RWPE1 (cell line): ENCODE measurements at regions not wholly inside any gene's neighbourhood (a gene's known extent, or its start where the extent isn't known, plus 50 kb on each side); places are given as distances from the start of the nearest gene placed in this dataset.
A peak's percentile ranks its signal among the peaks of the same experiment; 100 is the strongest.

ENCODE experiments used
- CTCF ChIA-PET: fragments of 350-600 bp; sonication (Branson Sonifier 250); formaldehyde crosslinking; extraction: SDS; loops from one replicate; lab custom pipeline; 2021; lab: Yijun Ruan, JAX
- POLR2A ChIA-PET: fragments of 400-600 bp; formaldehyde crosslinking; extraction: SDS; loops from one replicate; lab custom pipeline; 2020; ENCODE audit warnings: antibody characterized with exemption; ENCODE audit not compliant: low non-redundant PET; lab: Yijun Ruan, JAX
- DNase-seq: peaks from one replicate; pipeline ENCODE4 v3.0.0; 2012; ENCODE audit warnings: low spot score
- H3K27ac ChIP-seq: fragments of 450-650 bp; 2 replicates; pipeline ENCODE4 v1.5.1; 2017
- CTCF ChIP-seq: fragments of 450-650 bp; conservative IDR thresholded peaks from 2 replicates; pipeline ENCODE4 v1.5.1; 2017; ENCODE audit warnings: low read depth, mild to moderate bottlenecking

DNA sequence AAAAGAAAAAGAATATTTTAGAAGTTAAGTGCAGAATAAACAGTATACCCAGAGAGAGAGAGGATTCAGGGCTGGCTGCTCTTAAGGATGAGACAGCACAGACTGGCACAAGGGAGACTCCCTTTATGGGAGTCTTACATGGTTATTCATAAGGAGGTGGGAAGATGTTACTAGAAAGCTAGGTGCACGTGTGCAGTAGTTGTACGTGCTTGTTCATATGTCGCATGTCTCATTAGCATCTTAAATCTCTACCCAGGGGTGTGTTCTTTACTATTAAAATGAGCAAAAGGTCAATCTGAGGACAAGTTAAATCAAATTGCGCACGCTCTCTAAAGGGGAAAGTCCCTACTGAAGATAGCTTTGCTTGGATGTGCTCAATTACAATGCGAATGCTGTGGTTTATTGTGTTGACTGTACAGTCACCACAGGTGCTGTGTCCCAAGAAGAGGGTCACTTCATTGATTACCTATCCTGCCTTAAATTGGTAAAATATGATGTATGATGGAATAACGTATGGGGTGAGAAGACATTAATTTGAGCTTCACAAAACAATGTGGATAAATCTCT, 368.0 kb upstream of the SPHKAP start:
- DNase-seq = no peak
- CTCF ChIA-PET = no interaction called here
- TF ChIP-seq CTCF = no peak
- no peak overlapping the region for H3K27ac ChIP-seq
- POLR2A ChIA-PET = no interaction called here

DNA sequence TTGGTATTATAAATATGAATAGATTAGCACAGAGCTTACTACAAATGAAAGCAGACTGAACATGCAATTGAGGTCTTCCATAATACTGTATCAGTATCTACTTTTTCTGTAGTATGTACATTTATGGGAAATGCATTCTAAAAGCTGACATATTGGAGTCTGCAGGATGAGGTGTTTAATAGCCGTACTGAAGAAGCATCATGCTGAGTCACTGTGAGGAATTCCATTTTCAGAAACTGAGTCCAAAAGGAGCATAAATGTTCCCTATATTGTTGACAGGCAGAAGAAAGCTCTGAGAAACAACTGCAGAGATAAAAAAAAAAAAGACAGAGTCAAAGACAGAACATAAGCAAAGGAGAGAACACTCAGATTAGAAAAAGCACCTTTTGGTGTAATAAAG, 366.7 kb upstream of the SPHKAP start:
- CTCF ChIA-PET = interaction anchor here (0.6 kb wide), 1 partner anchor 1028 kb away, joined by 3 read pairs; no protein-coding TSS in a partner anchor
- no peak for TF ChIP-seq CTCF
- DNase-seq = no peak
- POLR2A ChIA-PET = no interaction called here
- no peak overlapping the region for H3K27ac ChIP-seq

GRCh38 chr2:228545748-228546145, 364.3 kb upstream of the SPHKAP start:
- CTCF ChIA-PET = no interaction called here
- no peak overlapping the region for H3K27ac ChIP-seq
- no peak for DNase-seq
- POLR2A ChIA-PET = no interaction called here
- TF ChIP-seq CTCF = no peak

DNA sequence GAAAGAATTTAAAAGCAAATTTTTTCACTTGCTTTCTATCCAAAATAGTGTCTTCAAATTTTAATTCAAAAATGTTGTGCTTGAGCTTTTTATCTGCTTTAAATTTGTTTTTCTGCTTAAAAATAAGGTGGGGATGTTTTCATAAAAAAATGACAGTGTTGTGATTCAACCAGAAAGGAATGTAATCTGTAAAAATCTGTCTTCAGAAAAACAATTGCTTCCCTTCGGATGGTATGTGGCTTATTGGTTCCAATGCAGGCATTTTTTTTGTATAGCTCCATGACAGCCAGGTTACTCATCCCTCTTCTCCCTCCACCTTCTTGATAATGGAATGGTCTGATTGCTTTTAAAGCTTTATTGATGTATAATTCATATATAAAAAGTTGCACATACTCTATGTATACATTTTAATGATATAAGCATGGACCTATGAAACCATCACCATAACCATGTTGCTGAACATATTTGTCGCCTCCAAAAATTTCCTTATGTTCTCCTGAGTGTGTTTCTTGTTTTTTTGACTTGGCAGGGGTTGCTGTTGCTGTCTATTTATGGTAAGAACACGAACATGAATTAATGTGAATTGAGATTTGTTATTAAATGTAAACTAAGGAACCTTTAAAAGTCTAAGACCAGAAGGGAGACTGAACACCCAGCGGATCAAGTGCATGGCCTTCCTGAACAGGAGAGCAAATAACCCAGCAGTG, 363.7 kb upstream of the SPHKAP start:
- ChIA-PET POLR2A (no interaction called here), CTCF (interaction anchor here (0.6 kb wide), 2 partner anchors 397 to 661 kb away, joined by 3 to 6 read pairs; no protein-coding TSS in a partner anchor)
- DNase-seq = peak; percentile 56
- no peak overlapping the region for H3K27ac ChIP-seq
- no peak for TF ChIP-seq CTCF

- TF ChIP-seq CTCF = no peak
- CTCF ChIA-PET = no interaction called here
- POLR2A ChIA-PET = no interaction called here
- no peak for DNase-seq
- no peak overlapping the region for H3K27ac ChIP-seq
These were observed 361.6 kb upstream of the SPHKAP start for GRCh38 chr2:228543117-228543516.

GRCh38 chr2:228542277-228542676, 360.8 kb upstream of the SPHKAP start:
- H3K27ac ChIP-seq = no peak overlapping the region
- TF ChIP-seq CTCF = no peak
- DNase-seq = no peak
- POLR2A ChIA-PET = no interaction called here
- CTCF ChIA-PET = no interaction called here
